SK-MEL-5 (cell line): ENCODE measurements at regions not wholly inside any gene's neighbourhood (a gene's known extent, or its start where the extent isn't known, plus 50 kb on each side); places are given as distances from the start of the nearest gene placed in this dataset.

Experiments
- DNase-seq: peaks from one replicate; pipeline ENCODE4 v3.0.0-alpha.2; 2016; ENCODE audit warnings: low read depth, low spot score
- in situ Hi-C: cut with HindIII; loops from 2 replicates; pipeline ENCODE4 v1.10.0; 2016; ENCODE audit warnings: low sequenced_read_pairs, high pct_unique_total_duplicates, low pct_unique_long_range_greater_than_20kb

- in situ Hi-C loops = no loop called here
- DNase-seq = no peak
Measured at GRCh38 chr19:28258829-28259228, 954.1 kb downstream of the UQCRFS1 start.

DNA sequence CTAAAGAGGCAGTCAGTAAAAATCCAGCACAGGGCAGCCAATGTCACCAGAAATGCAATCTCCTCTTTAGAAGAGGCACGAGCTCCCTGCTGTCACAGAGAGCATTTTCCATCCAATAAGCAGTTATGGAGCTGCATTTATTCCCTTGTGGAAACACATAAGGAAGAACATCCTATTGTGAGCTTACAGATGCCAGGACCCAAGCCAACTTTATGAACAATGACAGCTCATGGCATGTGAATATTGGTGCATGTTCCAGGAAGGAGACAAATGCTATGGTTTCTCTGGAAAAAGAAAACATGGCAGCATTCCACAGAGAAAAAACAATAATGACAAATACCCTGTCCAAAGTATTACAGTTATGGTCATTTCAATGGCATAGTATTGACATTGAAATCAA, 955.6 kb downstream of the UQCRFS1 start:
- in situ Hi-C loops = no loop called here
- DNase-seq = no peak

DNA sequence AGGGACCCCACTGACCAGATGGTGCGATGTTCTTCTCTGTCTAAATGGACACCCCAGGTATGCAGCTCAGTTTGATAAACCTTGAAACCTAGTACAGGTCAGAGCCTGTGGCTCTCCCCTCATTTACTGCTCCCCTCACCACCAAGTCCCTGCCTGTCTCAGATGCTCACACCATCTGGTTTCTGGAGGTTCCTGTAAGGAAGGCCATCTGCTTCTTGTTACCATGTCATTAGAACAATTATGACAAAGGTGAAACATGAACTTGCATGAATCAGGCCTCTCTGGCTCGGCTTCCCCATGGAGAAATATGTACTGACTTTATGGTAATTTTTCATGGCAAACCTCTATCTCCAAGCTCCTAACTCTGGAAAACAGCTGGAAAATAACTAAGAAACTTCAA, 965.7 kb downstream of the UQCRFS1 start:
- in situ Hi-C loops = no loop called here
- no peak for DNase-seq

DNA sequence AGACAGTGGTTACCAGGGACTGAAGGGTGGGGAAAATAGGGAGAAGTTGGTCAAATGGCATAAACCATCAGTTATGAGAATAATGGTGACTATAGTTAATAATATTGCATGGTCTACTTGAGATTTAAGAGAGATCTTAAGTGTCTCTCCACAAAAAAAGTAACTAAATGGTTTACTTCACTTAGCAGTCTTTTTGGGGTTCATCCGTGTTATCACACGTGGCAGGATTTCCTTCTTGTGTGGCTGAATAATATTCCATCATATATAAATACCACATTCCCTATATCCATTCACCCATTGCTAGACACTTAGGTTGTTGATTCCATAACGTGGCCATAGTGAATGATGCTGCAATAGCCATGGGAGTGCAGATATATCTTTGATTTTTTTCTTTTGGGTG, 967.0 kb downstream of the UQCRFS1 start:
- in situ Hi-C loops = no loop called here
- DNase-seq = no peak

GRCh38 chr19:28244966-28245365, 968.0 kb downstream of the UQCRFS1 start:
- in situ Hi-C loops = no loop called here
- DNase-seq = no peak

GRCh38 chr19:28242317-28242927, 970.5 kb downstream of the UQCRFS1 start:
- in situ Hi-C loops = no loop called here

GRCh38 chr19:28239270-28239669, 973.7 kb downstream of the UQCRFS1 start:
- peak; percentile 38 for DNase-seq
- in situ Hi-C loops = no loop called here

More at GRCh38 chr19:28242317-28242927, 970.5 kb downstream of the UQCRFS1 start:
- peak; percentile 63 for DNase-seq

DNA sequence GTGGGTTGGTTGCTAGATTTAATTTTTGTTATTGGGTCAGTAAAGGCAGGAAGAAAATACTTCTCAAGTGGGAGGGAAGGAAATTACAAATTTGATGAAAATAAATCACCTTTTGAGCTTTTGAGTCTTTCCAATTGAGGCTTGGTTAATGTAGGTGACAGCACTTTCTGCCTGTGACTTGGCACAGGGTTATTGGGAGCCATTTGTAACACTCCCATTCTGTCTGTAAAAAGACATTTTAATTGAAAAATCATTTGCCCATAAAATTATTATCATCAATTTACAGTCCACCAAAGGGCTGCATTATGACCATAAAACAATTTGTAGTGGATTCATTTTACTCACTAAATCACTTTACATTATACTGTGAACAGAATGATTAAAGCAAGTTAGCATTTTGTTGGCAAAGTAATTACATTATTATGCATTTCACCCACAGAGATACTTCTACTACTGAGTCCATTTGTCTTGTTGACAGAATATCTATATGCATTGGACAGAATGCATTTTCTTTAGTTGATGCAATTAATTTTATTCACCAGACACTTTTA, 974.6 kb downstream of the UQCRFS1 start:
- no peak for DNase-seq
- in situ Hi-C loops = no loop called here

GRCh38 chr19:28235606-28236125, 977.3 kb downstream of the UQCRFS1 start:
- no peak for DNase-seq
- in situ Hi-C loops = no loop called here

- in situ Hi-C loops = no loop called here
- no peak for DNase-seq
Measured at GRCh38 chr19:28234637-28235036, 978.3 kb downstream of the UQCRFS1 start.

DNA sequence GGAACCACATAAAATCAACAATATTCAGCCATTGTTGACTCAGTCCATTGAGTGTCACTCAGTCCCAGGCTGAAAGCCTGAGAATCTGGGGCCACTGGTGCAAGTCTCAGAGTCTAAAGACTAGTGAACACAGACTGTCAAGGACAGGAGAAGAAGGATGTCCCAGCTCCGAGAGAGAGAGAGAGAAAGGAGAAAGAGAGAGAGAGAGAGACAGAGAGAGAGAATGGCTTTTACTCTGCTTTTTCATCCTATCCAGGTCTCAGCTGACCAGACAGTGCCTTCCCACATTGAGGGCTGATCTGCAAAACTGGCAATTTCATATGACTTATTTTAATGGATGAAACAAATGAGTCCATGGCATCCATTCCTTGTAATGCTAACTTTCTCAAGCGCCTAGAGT, 984.1 kb downstream of the UQCRFS1 start:
- no peak for DNase-seq
- in situ Hi-C loops = no loop called here

- DNase-seq = no peak
- in situ Hi-C loops = no loop called here
Measured at GRCh38 chr19:28224441-28224840, 988.5 kb downstream of the UQCRFS1 start.

DNA sequence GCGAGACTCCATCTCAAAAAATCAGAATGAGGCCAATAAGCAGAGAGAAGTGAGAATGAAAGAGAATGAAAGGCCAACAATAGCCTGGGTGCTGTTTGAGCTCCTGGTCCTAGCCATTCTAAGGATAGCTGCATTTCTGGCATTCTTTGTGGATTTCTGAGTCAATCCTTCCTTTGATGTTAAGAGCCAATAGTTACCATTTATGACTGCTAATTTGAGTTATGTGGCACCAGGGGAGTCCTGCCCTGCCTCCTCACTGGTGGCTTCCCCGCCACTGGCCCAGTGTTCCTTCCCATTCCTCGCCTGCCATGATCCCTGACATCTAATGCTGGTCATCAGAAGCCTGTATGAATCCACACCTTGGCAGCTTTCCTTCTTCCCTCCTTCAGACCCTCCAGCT, 991.2 kb downstream of the UQCRFS1 start:
- in situ Hi-C loops = no loop called here
- no peak for DNase-seq

DNA sequence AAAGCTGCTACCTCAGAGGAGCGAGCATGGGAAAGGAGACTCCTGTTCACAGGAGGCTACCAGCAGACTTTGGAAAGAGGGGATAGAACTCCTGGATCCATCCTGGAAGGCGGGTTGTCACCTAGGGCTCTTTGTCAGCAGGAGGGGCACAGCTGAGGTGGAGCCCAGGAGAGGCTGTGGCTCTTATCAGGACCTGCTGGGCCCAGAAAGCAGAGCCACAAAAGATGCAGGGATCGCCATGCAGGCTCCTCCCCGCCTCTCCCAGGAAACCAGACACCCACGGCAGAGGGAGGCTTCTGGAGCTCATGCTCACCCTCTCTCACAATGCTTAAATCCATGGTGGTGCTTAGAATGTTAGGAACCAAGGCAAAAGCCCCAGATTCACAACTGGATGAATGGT, 994.2 kb downstream of the UQCRFS1 start:
- no peak for DNase-seq

GRCh38 chr19:28217022-28217421, 995.9 kb downstream of the UQCRFS1 start:
- in situ Hi-C loops = no loop called here
- DNase-seq = no peak

More for the DNA sequence above, 994.2 kb downstream of the UQCRFS1 start:
- in situ Hi-C loops = no loop called here

- in situ Hi-C loops = no loop called here
- peak; percentile 70 for DNase-seq
Measured at GRCh38 chr19:28213470-28214082, 999.4 kb downstream of the UQCRFS1 start.

GRCh38 chr19:28210886-28211285, 1002.1 kb downstream of the UQCRFS1 start:
- no peak for DNase-seq
- in situ Hi-C loops = no loop called here

DNA sequence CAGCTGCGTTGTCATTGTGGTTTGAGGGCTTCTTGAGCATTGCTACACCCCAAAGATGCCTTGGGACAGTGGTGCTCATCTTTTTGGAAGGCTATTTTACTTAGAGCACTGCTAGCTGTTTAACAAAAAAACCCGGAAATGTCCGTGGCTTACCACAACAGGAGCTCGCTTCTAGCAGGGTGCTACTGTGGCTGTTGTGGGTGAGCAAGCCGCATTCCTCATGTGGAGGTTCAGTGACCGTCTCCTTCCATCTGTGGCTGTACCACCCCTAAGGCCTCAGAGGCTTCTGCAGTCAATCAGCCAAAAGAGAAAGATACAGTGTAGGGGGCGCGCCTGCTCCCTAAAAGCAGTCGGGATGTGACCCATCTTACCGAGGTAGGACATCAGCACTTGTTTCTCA, 1004.2 kb downstream of the UQCRFS1 start:
- DNase-seq = no peak

DNA sequence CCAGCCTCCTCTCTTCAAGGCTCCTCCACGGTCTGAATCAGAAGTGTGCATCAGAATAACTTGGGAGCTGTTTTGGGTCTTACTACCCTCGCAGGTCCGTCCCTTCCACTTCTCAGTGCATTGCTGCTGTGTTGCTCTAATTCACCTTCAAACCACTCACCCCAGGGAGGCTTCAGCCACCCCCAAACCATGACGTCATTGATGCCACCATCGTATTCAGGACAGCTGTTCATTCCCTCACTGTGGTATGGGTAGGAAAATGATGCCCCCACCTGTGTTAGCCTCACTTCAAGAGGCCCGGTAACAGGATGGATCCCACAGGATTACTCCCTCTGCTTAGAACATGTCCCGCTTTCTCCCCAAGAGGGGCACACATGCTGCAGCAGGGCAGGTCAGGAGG, 1005.7 kb downstream of the UQCRFS1 start:
- no peak for DNase-seq
- in situ Hi-C loops = no loop called here

More for the DNA sequence above, 1004.2 kb downstream of the UQCRFS1 start:
- in situ Hi-C loops = no loop called here
